Endothelial cell of umbilical vein (primary cell): ENCODE measurements at regions not wholly inside any gene's neighbourhood (a gene's known extent, or its start where the extent isn't known, plus 50 kb on each side); places are given as distances from the start of the nearest gene placed in this dataset.

Experiments used
- BruUV-seq: library from RNA; stranded (reverse); fragments of 400-500 nt; replicated peaks from 2 replicates; lab custom pipeline; 2021; lab: Mats Ljungman, UMichigan
- CTCF ChIA-PET: fragments of 300-600, 350-600 bp; sonication (Branson Sonifier 250); formaldehyde crosslinking; loops from one replicate; lab custom pipeline; 2021; ENCODE audit warnings: antibody characterized with exemption, inconsistent platforms; lab: Charles Lee
- POLR2A ChIA-PET: fragments of 300-600, 350-600 bp; sonication (Branson Sonifier 250); formaldehyde crosslinking; loops from one replicate; lab custom pipeline; 2021; ENCODE audit warnings: antibody characterized with exemption, inconsistent platforms; lab: Charles Lee
- DNase-seq: peaks from one replicate; pipeline ENCODE4 v3.0.0-alpha.2; 2011; ENCODE audit warnings: low read depth, low spot score
- FAIRE-seq: peaks from 2 replicates; lab custom pipeline; 2011; peaks lifted over from hg19 to GRCh38; lab: Jason Lieb, UNC
- H2AFZ ChIP-seq: 2 replicates; pipeline ENCODE4 v1.6.0; 2012; ENCODE audit warnings: low read depth, low read length, control low read depth, inconsistent platforms
- H3K27ac ChIP-seq: 2 replicates; pipeline ENCODE4 v1.5.1; 2011; ENCODE audit warnings: low read depth, mild to moderate bottlenecking, control low read depth, low read length, moderate library complexity; ENCODE audit not compliant: insufficient read depth
- H3K27me3 ChIP-seq, 2 experiments: 2 replicates each; pipeline versions ENCODE4 v1.6.0 to v1.6.1; 2011; ENCODE audit warnings: low read length in 2 of 2, mixed read lengths in 1 of 2; ENCODE audit not compliant: control insufficient read depth in 2 of 2, insufficient read depth in 2 of 2
- H3K36me3 ChIP-seq, 2 experiments: 2 replicates in 1 of 2; 3 replicates in 1 of 2; pipeline ENCODE4 v1.5.1; 2011; ENCODE audit warnings: low read length in 2 of 2, mild to moderate bottlenecking in 1 of 2, moderate library complexity in 1 of 2; ENCODE audit not compliant: control insufficient read depth in 2 of 2, insufficient read depth in 2 of 2; ENCODE audit errors: extremely low read depth in 1 of 2
- H3K4me1 ChIP-seq: 3 replicates; pipeline ENCODE4 v1.5.1; 2011; ENCODE audit warnings: mild to moderate bottlenecking, low read length; ENCODE audit not compliant: control insufficient read depth, insufficient read depth; ENCODE audit errors: extremely low read depth
- H3K4me2 ChIP-seq: 2 replicates; pipeline ENCODE4 v1.6.1; 2011; ENCODE audit warnings: low read length, control low read depth, mixed read lengths; ENCODE audit not compliant: insufficient read depth
- H3K4me3 ChIP-seq, 3 experiments: fragments of 200-600 bp in 1 of 3; sonication (generic), shearing (Covaris generic) in 1 of 3; replicated peaks in 1 of 3; 2 replicates each; pipeline ENCODE4 v1.5.1; 2011 to 2016; ENCODE audit warnings: control low read depth in 3 of 3, low read length in 3 of 3, mild to moderate bottlenecking in 2 of 3, inconsistent platforms in 1 of 3, low read depth in 1 of 3, moderate library complexity in 1 of 3; ENCODE audit not compliant: insufficient read depth in 1 of 3
- H3K79me2 ChIP-seq: 2 replicates; pipeline ENCODE4 v1.6.0; 2012; ENCODE audit warnings: low read length, inconsistent platforms; ENCODE audit not compliant: control insufficient read depth, insufficient read depth
- H3K9ac ChIP-seq: replicated peaks from 2 replicates; pipeline ENCODE3; 2011; ENCODE audit warnings: low read length, control low read depth; ENCODE audit not compliant: insufficient read depth; ENCODE audit errors: extremely low read depth
- H3K9me1 ChIP-seq: replicated peaks from 3 replicates; pipeline ENCODE4 v1.6.0; 2011; ENCODE audit warnings: mild to moderate bottlenecking, low read length; ENCODE audit not compliant: control insufficient read depth, insufficient read depth; ENCODE audit errors: extremely low read depth
- H3K9me3 ChIP-seq: replicated peaks from 2 replicates; pipeline ENCODE4 v1.5.1; 2012; ENCODE audit warnings: low read length, inconsistent platforms; ENCODE audit not compliant: control insufficient read depth, insufficient read depth
- H4K20me1 ChIP-seq: replicated peaks from 2 replicates; pipeline ENCODE3; 2011; ENCODE audit warnings: mild to moderate bottlenecking, low read length; ENCODE audit not compliant: control insufficient read depth, insufficient read depth; ENCODE audit errors: extremely low read depth
- CTCF ChIP-seq, 2 donors: IDR thresholded peaks; 1 replicate in 1 of 2; 2 replicates in 1 of 2; pipeline ENCODE4 v1.5.1; 2011; ENCODE audit warnings: low read length in 2 of 2, mild to moderate bottlenecking in 2 of 2, moderate library complexity in 2 of 2, control low read depth in 1 of 2, inconsistent platforms in 1 of 2, low read depth in 1 of 2; ENCODE audit not compliant: insufficient read depth in 1 of 2; ENCODE audit errors: extremely low read depth in 1 of 2
- EZH2 ChIP-seq: IDR thresholded peaks from 2 replicates; pipeline ENCODE4 v1.6.1; 2012; ENCODE audit warnings: borderline replicate concordance, low read depth, mild to moderate bottlenecking, moderate library complexity, low read length, inconsistent platforms; ENCODE audit not compliant: severe bottlenecking
- FOS ChIP-seq: IDR thresholded peaks from 2 replicates; pipeline ENCODE4 v1.6.1; 2011; ENCODE audit warnings: mild to moderate bottlenecking, low read length, moderate library complexity, borderline replicate concordance; ENCODE audit not compliant: insufficient read depth
- GATA2 ChIP-seq: IDR thresholded peaks from 2 replicates; pipeline ENCODE4 v1.7.0; 2011; ENCODE audit warnings: low read depth, mild to moderate bottlenecking, moderate library complexity, mixed read lengths, low read length; ENCODE audit not compliant: insufficient read length, insufficient read depth
- JUN ChIP-seq: IDR thresholded peaks from 2 replicates; pipeline ENCODE4 v1.6.1; 2011; ENCODE audit warnings: borderline replicate concordance, low read depth; ENCODE audit not compliant: insufficient read length, insufficient read depth
- MAX ChIP-seq: IDR thresholded peaks from 2 replicates; pipeline ENCODE4 v1.6.1; 2011; ENCODE audit not compliant: insufficient read depth, insufficient read length
- MYC ChIP-seq: IDR thresholded peaks from one replicate; pipeline ENCODE4 v1.6.1; 2011; ENCODE audit warnings: mild to moderate bottlenecking, low read depth, low read length
- POLR2A ChIP-seq: IDR thresholded peaks from 2 replicates; pipeline ENCODE4 v1.6.1; 2012; ENCODE audit warnings: low read depth, mild to moderate bottlenecking, control low read depth, low read length
- POLR2AphosphoS5 ChIP-seq: IDR thresholded peaks from 2 replicates; pipeline ENCODE4 v1.6.1; 2012; ENCODE audit warnings: low read depth, mild to moderate bottlenecking, control low read depth, low read length, moderate library complexity; ENCODE audit not compliant: insufficient read depth
- dilution Hi-C: fragments of 300-500 bp; cut with MboI; formaldehyde crosslinking; loops from one replicate; pipeline ENCODE4 v1.15.0; 2019; ENCODE audit warnings: low sequenced_read_pairs; ENCODE audit not compliant: extremely low pct_ligation_motif_present
- intact Hi-C: fragments of 100-400 bp; cut with micrococcal nuclease; formaldehyde crosslinking; loops from one replicate; pipeline ENCODE4 v1.10.0; 2022

- Histone ChIP-seq H3K36me3 (no peaks in the 10 kb centered on the region), H3K9me1 (no peaks in the 10 kb centered on the region), H3K79me2 (no peaks in the 10 kb centered on the region), H3K4me1 (no peaks in the 10 kb centered on the region), H3K9me3 (no peaks in the 10 kb centered on the region), H3K27me3 (no peaks in the 10 kb centered on the region), H3K4me2 (no peak overlapping the region), H2AFZ (no peak overlapping the region), H3K9ac (no peak overlapping the region), H4K20me1 (no peaks in the 10 kb centered on the region), H3K27ac (no peak overlapping the region), H3K4me3 (no peak overlapping the region)
- dilution Hi-C loops (no loop called here), intact Hi-C loops (no loop called here)
- DNase-seq = no peak
- TF ChIP-seq JUN (no peak), GATA2 (no peak), CTCF (IDR thresholded peaks at IDR 0.05; ENCODE audit: extremely low read depth in 1 of 2, insufficient read depth in 1 of 2, low read depth in 1 of 2, low read length in 2 of 2) (no peak), EZH2 (no peak), POLR2AphosphoS5 (no peak), MYC (no peak), MAX (no peak), POLR2A (no peak), FOS (no peak)
- FAIRE-seq = no peak
- no TSS peak for BruUV-seq
- POLR2A ChIA-PET = no interaction called here
- CTCF ChIA-PET = no interaction called here
These were observed 1032.8 kb upstream of the EPHA6 start for GRCh38 chr3:95781598-95781997.
